ENCODE measurements at regions not wholly inside any gene's neighbourhood (a gene's known extent, or its start where the extent isn't known, plus 50 kb on each side); places are given as distances from the start of the nearest gene placed in this dataset.

DNA sequence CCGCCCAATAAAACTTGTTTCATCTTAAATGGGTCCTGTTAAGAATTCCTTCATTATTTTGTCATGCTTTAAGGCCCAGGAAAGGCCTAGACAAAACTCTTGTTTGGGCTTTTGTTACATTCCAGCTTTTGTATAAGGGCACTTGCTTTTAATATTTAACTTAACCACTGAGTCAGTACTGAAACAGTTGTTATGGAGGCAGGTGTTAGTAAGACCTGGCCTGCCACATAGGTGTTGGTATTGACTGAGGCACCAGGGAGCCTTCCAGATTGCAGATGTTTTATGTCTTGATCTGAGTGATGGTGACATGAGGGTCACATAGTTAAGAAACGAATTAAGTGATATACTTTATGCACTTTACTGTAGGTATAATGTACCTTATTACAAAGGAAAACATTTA, 274.9 kb upstream of the TGFBR2 start:
- Histone ChIP-seq H3K27me3 (no peaks in the 10 kb centered on the region), H4K20me1 (no peaks in the 10 kb centered on the region), H3K4me1 (no peaks in the 10 kb centered on the region), H3K36me3 (no peaks in the 10 kb centered on the region), H3K4me3 (no peak overlapping the region), H3K27ac (no peak overlapping the region), H3K9me3 (no peaks in the 10 kb centered on the region), H3K9ac (no peak overlapping the region), H3K4me2 (no peak overlapping the region)
- no peak for TF ChIP-seq Cebpa-rat (IDR thresholded peaks at IDR 0.05)

DNA sequence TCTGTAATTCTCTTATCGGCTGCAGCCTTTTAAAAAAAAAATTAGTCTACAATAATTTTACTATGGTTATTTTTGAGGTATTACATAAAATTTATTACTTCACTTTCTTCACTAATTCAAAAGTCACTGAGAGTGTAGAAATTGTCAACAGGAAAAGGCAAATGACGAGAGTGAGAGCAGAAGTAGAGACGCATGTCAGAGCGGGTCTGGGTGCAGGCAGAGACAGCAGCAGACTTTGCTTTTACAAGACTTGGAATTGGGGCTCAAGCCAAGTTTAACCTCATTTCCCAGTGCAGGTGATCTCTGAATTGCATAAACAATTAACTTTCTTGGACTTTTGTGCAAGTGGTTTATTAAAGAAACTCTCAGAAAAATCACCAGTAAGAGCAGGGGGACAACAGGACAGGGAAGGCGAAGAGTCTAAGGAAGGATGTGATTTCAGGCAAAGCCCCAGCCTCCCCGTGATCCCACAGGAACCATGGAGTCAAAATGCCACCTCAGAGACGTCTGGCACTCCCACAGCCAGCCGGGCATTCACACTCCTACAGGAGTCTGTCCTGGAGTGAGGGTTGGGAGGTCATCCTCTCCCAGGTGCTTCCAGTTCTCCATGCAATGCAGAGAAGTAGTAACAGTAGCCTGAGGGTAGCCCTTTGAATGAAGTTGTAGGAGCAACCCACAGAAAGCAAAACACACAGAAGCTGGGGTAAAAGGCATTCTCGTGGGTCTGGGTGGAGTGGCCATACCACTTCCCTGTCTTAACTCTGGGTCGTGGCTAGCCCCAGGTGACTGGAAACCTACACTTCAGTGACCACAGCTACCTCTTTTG, 274.0 kb upstream of the TGFBR2 start:
- no peak for TF ChIP-seq Cebpa-rat (IDR thresholded peaks at IDR 0.05)
- no peak overlapping the region for H3K4me2 ChIP-seq

DNA sequence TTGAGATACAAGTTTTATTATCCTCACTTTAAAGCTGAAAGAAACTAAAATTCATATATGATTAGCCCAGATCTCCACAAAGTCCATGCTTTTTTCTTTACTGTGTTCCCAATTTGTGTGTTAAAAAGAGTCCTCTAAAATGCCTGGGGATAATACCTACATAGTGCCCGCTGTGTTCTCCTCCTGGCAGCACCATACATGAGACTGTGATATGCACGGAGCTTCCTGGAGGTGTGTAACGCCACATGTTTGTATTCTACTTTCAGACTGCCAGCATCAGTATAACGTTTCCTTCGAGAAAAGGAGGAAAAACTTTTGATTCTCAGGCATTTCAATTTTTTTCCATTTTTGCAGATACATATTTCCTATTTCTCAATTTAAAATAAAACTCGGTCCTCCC, 273.3 kb upstream of the TGFBR2 start:
- H3K4me2 ChIP-seq, result no peak overlapping the region
- H3K27ac ChIP-seq, result no peak overlapping the region

More for the DNA sequence above, 274.0 kb upstream of the TGFBR2 start:
- H3K4me1 ChIP-seq, result no peaks in the 10 kb centered on the region
- no peaks in the 10 kb centered on the region for H3K27me3 ChIP-seq
- no peaks in the 10 kb centered on the region for H4K20me1 ChIP-seq
- no peak overlapping the region for H3K27ac ChIP-seq
- H3K4me3 ChIP-seq, result no peak overlapping the region
- H3K9me3 ChIP-seq, result no peaks in the 10 kb centered on the region
- no peaks in the 10 kb centered on the region for H3K36me3 ChIP-seq
- H3K9ac ChIP-seq, result no peak overlapping the region

DNA sequence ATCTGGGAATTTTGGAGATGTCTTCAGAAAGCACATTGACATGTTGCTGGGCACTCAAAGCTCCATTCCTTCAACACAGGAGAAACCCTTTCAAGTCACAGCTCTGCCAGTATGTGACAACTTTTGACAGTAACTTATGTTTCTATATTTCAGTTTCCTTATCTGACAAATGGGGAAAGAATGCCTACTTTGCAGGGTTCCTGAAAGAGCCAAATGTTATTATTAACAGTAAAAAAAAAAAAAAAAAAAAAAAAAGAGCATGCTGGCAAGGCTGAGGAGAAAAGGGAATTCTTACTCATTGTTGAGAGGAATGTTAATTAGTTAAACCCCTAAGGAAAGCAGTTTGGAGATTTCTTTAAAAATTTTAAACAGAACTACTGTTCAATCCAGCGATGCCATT, 272.5 kb upstream of the TGFBR2 start:
- no peaks in the 10 kb centered on the region for H3K36me3 ChIP-seq
- H3K27me3 ChIP-seq, result no peaks in the 10 kb centered on the region
- H3K9ac ChIP-seq, result no peak overlapping the region
- H3K4me2 ChIP-seq, result no peak overlapping the region
- no peaks in the 10 kb centered on the region for H3K9me3 ChIP-seq
- no peak overlapping the region for H3K27ac ChIP-seq
- H3K4me3 ChIP-seq, result no peak overlapping the region
- H4K20me1 ChIP-seq, result no peaks in the 10 kb centered on the region
- no peaks in the 10 kb centered on the region for H3K4me1 ChIP-seq
- no peak for TF ChIP-seq Cebpa-rat (IDR thresholded peaks at IDR 0.05)

More for the DNA sequence above, 273.3 kb upstream of the TGFBR2 start:
- Histone ChIP-seq H3K36me3 (no peaks in the 10 kb centered on the region), H3K27me3 (no peaks in the 10 kb centered on the region), H3K4me1 (no peaks in the 10 kb centered on the region), H3K9me3 (no peaks in the 10 kb centered on the region), H4K20me1 (no peaks in the 10 kb centered on the region), H3K9ac (no peak overlapping the region), H3K4me3 (no peak overlapping the region)
- no peak for TF ChIP-seq Cebpa-rat (IDR thresholded peaks at IDR 0.05)

DNA sequence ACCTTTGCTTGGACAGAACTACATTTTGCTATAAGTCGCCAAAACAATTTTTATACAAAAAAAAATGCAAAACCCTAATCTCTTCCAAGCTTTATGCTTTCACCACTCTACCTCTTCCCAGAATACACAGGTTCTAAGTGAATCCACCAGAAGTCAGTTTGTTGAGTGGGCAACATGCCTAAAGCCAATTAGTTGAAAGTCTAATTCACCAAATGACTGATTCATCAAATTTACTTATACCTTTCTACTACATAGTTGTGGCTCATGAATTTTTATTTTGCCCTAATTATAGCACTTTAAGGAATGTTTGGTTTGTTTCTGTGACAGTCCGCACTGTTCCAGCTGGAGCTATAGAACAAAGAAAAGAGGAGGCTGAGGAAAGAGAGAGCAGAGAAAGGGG, 265.9 kb upstream of the TGFBR2 start:
- no peak overlapping the region for H3K9ac ChIP-seq
- no peak overlapping the region for H3K4me2 ChIP-seq
- H3K4me3 ChIP-seq, result no peak overlapping the region
- H3K27me3 ChIP-seq, result no peaks in the 10 kb centered on the region
- no peak overlapping the region for H3K27ac ChIP-seq
- H3K36me3 ChIP-seq, result no peaks in the 10 kb centered on the region
- TF ChIP-seq Cebpa-rat (IDR thresholded peaks at IDR 0.05), result no peak
- H3K9me3 ChIP-seq, result no peaks in the 10 kb centered on the region
- H4K20me1 ChIP-seq, result no peaks in the 10 kb centered on the region
- no peaks in the 10 kb centered on the region for H3K4me1 ChIP-seq

DNA sequence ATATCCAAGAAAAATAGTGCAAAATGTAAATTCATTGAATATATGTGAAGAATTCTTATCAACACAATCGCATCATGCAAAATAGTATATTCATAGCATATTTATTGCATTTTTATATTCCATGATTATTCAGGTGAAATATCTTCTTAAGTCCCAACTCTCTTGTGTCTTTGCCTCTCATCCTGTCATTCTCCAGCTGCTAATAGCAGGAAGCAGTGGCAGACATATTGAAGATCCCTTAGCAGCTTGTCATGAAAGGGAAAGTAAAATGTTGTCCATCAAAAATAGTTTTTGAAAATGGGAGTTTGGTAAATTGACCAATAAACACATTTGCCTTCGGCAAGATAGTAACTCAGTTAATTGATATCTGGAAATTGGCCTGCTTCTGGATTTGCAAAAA, 265.3 kb upstream of the TGFBR2 start:
- Histone ChIP-seq H3K27me3 (no peaks in the 10 kb centered on the region), H3K9me3 (no peaks in the 10 kb centered on the region), H3K4me1 (no peaks in the 10 kb centered on the region), H3K27ac (no peak overlapping the region), H3K4me3 (no peak overlapping the region), H4K20me1 (no peaks in the 10 kb centered on the region), H3K9ac (no peak overlapping the region), H3K36me3 (no peaks in the 10 kb centered on the region), H3K4me2 (no peak overlapping the region)
- TF ChIP-seq Cebpa-rat (IDR thresholded peaks at IDR 0.05), result no peak

DNA sequence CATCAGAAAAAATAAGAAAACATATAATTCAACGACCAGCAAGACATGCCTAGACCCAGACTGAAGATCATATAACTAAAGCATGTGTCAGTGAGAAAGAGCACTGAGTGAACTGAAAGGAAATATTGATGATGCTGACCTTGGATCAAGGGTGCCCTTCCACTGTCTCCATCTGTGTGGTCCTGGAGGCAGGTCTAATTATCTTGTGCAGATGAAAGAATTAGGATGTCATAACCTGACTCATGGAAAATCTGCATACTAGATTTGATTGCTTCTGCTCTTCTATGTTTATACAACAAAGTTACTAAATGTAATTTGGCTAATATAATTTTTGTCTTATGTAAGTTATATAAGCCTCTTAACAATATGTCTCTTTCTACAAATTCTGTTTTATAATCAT, 264.6 kb upstream of the TGFBR2 start:
- Histone ChIP-seq H3K27me3 (no peaks in the 10 kb centered on the region), H3K9ac (no peak overlapping the region), H3K36me3 (no peaks in the 10 kb centered on the region), H4K20me1 (no peaks in the 10 kb centered on the region), H3K4me3 (no peak overlapping the region), H3K4me2 (no peak overlapping the region), H3K9me3 (no peaks in the 10 kb centered on the region), H3K4me1 (no peaks in the 10 kb centered on the region), H3K27ac (no peak overlapping the region)
- TF ChIP-seq Cebpa-rat (IDR thresholded peaks at IDR 0.05), result no peak

DNA sequence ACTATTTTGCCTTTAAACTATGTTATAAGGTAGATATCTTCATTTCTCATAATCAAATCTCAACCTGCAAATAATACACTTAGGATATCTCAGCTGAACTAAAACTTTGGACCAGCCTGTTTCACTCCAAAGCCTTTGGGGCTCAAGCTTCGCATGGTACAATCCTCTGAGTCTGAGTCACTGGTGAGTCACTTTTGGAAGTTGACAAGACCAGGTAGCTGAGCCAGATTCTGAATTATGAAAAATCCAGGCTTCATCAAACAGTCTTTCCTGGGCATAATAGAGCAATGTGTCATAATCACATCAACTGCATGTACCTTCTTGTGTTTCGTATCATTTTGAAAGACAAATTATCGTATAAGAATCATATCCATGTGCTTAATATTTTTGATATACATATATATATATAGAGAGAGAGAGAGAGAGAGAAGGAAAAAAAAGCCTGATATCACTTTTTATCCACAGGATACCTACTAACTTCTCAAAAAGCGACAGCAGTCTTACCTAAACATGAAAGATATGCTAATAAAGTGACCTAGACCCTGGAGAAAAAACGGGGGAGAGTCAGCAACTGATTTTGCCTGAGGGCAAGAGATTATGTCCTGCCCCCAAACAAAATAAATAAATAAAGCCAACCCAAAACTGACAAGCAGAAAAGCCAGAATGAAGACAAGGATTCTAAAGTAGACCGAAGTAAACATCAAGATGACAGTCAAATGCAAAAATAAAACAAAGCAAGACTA, 263.9 kb upstream of the TGFBR2 start:
- no peak overlapping the region for H3K27ac ChIP-seq
- no peak overlapping the region for H3K4me2 ChIP-seq
- TF ChIP-seq Cebpa-rat (IDR thresholded peaks at IDR 0.05), result no peak
- H3K27me3 ChIP-seq, result no peaks in the 10 kb centered on the region
- no peaks in the 10 kb centered on the region for H4K20me1 ChIP-seq
- no peaks in the 10 kb centered on the region for H3K4me1 ChIP-seq
- H3K36me3 ChIP-seq, result no peaks in the 10 kb centered on the region
- no peak overlapping the region for H3K9ac ChIP-seq
- no peaks in the 10 kb centered on the region for H3K9me3 ChIP-seq
- no peak overlapping the region for H3K4me3 ChIP-seq

DNA sequence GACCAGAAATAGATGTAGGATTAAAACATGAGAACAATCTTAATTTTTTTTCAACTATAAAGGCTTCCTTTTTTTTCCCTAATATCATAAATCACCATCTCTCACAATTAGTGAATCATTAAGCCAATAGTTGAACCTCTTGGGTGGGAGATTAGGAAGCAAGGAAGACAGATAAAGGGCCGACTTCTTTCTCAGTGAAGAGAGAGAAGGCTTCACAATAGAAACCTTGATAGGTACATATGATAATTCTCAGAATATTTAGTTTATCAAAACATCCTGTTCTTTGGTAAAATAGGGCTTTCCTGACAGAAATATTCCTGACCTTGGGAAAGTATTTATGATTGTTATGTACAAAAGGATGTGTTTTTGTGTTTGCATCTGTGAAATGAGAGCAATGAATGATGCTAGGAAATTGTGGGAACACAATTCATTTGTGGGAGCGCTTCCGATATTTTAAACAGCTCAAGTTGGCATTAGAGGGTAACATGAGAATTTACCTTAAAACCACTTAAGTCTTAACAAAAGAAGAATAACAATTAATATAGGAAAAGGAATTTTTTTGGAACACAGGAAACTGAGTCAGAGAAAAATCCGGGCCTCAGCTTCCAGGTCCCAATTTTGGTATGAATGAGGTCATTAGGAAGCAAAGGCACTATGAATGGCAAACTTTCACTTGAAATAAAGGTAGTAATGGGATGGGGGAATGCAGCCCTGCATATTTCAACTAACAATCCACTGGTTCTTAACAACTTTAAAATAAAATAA, 263.2 kb upstream of the TGFBR2 start:
- H3K9ac ChIP-seq, result no peak overlapping the region

DNA sequence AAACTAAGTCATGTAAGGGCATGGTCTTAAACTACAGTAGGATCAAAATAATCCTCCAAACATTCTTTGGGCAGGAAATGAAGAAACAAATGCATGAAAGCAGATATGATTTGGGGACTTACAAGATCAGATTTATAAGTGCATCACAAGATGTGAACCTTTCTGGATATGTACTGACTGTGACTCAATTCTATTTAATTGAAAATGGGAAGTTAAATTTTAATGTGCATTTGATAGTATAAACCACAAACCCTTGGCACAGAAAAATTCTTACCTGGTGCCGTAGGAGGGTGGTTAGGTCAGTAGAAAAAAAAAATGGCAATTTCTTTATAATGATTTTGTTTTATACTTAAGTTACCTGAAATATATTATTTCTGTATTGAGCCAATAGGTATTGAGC, 262.5 kb upstream of the TGFBR2 start:
- TF ChIP-seq Cebpa-rat (IDR thresholded peaks at IDR 0.05), result no peak
- Histone ChIP-seq H3K27ac (no peak overlapping the region), H4K20me1 (no peaks in the 10 kb centered on the region), H3K4me3 (no peak overlapping the region), H3K4me2 (no peak overlapping the region), H3K4me1 (no peaks in the 10 kb centered on the region), H3K36me3 (no peaks in the 10 kb centered on the region), H3K27me3 (no peaks in the 10 kb centered on the region), H3K9ac (no peak overlapping the region), H3K9me3 (no peaks in the 10 kb centered on the region)

More for the DNA sequence above, 263.2 kb upstream of the TGFBR2 start:
- TF ChIP-seq Cebpa-rat (IDR thresholded peaks at IDR 0.05), result no peak
- Histone ChIP-seq H4K20me1 (no peaks in the 10 kb centered on the region), H3K4me3 (no peak overlapping the region), H3K4me2 (no peak overlapping the region), H3K9me3 (no peaks in the 10 kb centered on the region), H3K27ac (no peak overlapping the region), H3K36me3 (no peaks in the 10 kb centered on the region), H3K4me1 (no peaks in the 10 kb centered on the region), H3K27me3 (no peaks in the 10 kb centered on the region)
